Mesodermal cell (in vitro differentiated cells): ENCODE measurements at regions not wholly inside any gene's neighbourhood (a gene's known extent, or its start where the extent isn't known, plus 50 kb on each side); places are given as distances from the start of the nearest gene placed in this dataset.

Source experiments
- H3K27ac ChIP-seq: 2 replicates; pipeline ENCODE4 v1.7.0; 2013; ENCODE audit warnings: mild to moderate bottlenecking, low read depth, low read length, moderate library complexity; ENCODE audit not compliant: severe bottlenecking
- H3K36me3 ChIP-seq: 2 replicates; pipeline ENCODE4 v1.7.1; 2013; ENCODE audit warnings: mild to moderate bottlenecking, low read length, moderate library complexity; ENCODE audit not compliant: control insufficient read depth, insufficient read depth
- H3K4me1 ChIP-seq: one replicate; pipeline ENCODE4 v1.7.1; 2013; ENCODE audit warnings: mild to moderate bottlenecking, low read length; ENCODE audit not compliant: insufficient read depth, control insufficient read depth, poor library complexity, severe bottlenecking
- H3K4me3 ChIP-seq: 2 replicates; pipeline ENCODE4 v1.7.0; 2013; ENCODE audit warnings: low read length, control low read depth, mild to moderate bottlenecking; ENCODE audit not compliant: insufficient read depth, poor library complexity, severe bottlenecking; ENCODE audit errors: extremely low read depth
- H3K9me3 ChIP-seq: 2 replicates; pipeline ENCODE4 v1.7.1; 2013; ENCODE audit warnings: mild to moderate bottlenecking, low read length, moderate library complexity; ENCODE audit not compliant: control insufficient read depth
- WGBS, 2 experiments: methylation state at CpG; one replicate each; pipeline ENCODE4 v1.1.5; 2013; ENCODE audit warnings: missing lambda C conversion rate in 2 of 2; ENCODE audit not compliant: insufficient coverage in 2 of 2; 5-methylcytosine and 5-hydroxymethylcytosine counted together

DNA sequence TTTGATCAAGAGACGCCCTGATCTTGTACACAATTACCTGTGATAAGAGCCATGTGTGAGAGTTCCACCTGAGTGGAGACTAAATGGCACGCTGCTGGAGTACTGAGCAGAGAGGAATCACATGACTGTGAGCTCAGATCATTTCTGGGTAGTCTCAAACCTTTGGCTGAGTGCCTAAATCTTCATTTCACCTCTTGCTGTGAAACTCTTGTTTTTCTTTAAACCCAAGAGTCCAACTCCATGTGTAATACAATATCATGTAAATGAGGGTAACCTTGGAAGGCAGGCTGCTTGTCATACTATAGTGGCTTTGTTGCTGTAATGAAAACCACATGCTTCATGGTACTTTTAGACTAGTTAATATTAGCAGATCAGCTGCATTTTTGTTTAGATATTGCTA is 156.9 kb downstream of the CAND1 start:
- Histone ChIP-seq H3K4me3 (no peak overlapping the region), H3K27ac (no peak overlapping the region), H3K36me3 (no peaks in the 10 kb centered on the region), H3K4me1 (no peaks in the 10 kb centered on the region), H3K9me3 (no peaks in the 10 kb centered on the region)
- 100% methylated on average over 2 of the region's 2 CpGs for WGBS, 2 experiments

DNA sequence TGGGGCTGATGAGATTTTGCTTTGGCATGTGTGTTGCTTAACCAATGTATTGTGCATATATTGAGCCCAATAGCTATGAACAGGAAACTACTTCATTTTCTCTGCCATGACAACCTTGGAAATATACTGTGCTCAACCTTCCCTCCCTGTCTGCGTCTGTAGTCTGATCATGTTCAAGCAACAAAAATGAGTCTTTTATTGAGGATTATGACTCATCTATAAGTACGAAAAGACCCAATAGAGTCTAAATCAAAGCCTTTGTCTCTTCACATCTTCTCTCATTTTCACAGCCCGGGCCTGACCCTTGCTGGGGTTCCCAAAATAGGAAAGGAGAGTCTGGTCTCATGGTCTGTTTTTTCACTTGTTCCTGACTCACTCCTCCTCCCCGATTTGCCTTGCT is 158.2 kb downstream of the CAND1 start:
- no CpG with 5 or more reads among the region's 4 CpGs for WGBS, 2 experiments
- H3K27ac ChIP-seq, result no peak overlapping the region
- H3K4me1 ChIP-seq, result no peaks in the 10 kb centered on the region
- H3K4me3 ChIP-seq, result no peak overlapping the region
- no peaks in the 10 kb centered on the region for H3K9me3 ChIP-seq
- H3K36me3 ChIP-seq, result no peaks in the 10 kb centered on the region

DNA sequence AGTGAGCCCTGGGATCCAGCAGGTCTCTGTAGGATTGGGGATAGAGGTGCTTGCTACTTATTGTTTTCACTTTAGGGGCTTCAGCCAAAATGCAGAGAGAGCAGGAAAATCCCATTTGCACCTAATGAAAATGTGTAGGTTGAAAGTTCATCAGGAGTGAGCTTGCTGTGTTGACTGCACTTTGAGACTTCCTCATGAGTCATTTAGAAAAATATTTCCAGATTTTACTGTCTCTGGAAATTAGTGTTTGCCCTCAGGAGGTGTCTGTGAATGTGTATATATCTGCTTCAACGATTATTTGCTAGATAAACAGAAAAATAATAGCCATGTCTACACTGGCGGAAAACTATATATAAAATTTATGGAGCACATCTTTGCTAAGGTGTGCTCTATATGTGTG is 159.3 kb downstream of the CAND1 start:
- H3K4me3 ChIP-seq, result no peak overlapping the region
- WGBS, 2 experiments, result no CpG with 5 or more reads among the region's 2 CpGs
- H3K4me1 ChIP-seq, result no peaks in the 10 kb centered on the region
- H3K27ac ChIP-seq, result no peak overlapping the region
- no peaks in the 10 kb centered on the region for H3K36me3 ChIP-seq
- H3K9me3 ChIP-seq, result no peaks in the 10 kb centered on the region

DNA sequence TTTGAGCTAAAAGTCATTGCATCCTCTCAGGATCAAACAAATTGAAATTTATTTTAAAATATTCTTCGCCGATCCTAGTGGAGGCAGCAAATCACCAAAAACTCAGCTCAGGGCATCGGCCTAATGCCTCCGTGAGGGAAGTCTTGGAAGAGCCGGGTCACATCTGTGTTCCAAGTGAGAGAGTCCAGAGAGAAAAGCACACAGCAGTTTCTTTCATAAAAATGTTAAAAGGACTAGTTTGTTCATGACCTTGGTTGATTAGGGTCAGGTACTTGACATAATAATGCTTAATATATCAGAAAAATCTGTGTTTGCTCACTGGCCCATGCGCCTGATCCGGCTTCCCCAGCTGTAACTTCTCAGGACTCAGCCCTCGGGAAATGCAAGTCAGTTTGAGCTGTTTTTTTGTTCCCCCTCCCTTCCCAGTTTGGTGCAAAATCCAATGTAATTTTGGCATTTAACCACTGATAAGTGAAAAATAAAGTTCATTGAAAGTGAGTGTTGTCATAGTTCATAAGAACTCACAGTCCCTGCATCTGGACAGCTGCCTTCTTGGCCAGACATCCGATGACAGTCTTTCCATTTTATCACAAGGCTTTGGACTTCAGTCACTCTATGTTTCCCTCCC is 161.7 kb downstream of the CAND1 start:
- no peak overlapping the region for H3K4me3 ChIP-seq

DNA sequence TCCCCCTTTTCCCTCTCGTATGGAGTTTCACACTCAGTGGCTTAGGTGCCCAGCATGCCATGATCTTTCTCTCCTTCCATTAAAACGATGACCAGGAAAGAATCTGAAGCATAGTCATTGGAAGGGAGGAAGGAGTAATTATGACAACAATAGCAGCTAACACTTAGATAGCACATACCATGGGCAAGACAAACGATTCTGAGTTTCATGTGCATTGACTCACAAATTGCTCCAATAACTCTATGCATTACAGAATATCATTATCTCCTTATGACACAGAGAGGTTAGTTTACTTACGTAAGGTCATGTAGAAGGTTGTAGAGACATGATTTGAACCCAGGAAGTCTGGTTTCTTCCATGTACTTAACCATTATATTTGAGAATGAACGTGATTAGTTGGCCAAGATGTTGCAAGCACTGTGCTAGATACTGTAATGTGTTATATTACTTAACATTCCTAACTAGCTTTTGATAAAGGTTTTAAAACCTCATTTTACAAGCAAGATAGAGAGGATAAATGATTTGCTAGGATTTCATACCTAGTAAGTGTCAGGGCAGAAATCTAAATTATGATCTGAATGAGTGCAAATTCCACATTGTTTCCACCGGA is 162.4 kb downstream of the CAND1 start:
- Histone ChIP-seq H3K4me3 (no peak overlapping the region), H3K36me3 (no peaks in the 10 kb centered on the region), H3K27ac (no peak overlapping the region), H3K9me3 (no peaks in the 10 kb centered on the region), H3K4me1 (peaks cover 9% of the 10 kb centered on the region)
- whole genome bisulfite sequencing, 2 experiments, result 52% methylated on average over 4 of the region's 6 CpGs; no CpG with 5 or more reads in 1 of the 2 experiments

More for the DNA sequence above, 161.7 kb downstream of the CAND1 start:
- H3K27ac ChIP-seq, result no peak overlapping the region
- no peaks in the 10 kb centered on the region for H3K9me3 ChIP-seq
- no peaks in the 10 kb centered on the region for H3K36me3 ChIP-seq
- WGBS, 2 experiments, result 87 to 93% methylated on average over 9 of the region's 9 CpGs
- H3K4me1 ChIP-seq, result peaks cover 9% of the 10 kb centered on the region

DNA sequence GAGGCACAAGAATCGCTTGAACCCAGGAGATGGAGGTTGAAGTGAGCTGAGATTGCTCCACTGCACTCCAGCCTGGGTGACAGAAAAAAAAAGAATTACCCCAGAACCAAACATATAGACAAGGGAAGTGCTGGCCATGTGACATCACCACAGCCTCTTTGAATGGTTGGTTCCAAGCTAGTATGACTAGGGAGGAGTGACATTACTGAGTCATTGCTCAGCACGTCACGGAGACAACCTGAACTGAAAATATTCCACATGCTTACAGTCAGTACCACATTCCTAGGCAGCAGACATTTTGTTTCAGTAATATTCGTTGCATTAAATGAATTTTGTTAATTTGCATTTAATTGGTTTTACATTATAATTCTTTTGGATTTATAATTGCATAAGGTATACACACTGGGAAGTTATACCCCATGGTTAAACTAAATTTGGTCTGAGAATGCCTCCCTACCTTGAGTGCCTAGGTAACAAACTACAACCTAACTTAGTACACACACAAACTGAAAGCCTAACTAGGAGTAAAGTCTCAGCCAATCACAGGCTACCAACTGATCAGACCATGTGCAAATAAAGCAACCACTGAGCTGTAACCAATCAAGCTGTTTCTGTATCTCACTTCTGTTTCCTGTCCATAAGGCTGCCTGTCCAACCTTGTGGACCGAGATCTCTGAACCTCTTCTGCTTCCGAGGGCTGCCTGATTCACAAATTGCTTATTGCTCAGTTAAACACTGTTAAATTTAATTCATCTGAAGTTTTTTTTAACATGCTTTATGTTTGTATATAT is 164.4 kb downstream of the CAND1 start:
- Histone ChIP-seq H3K36me3 (no peaks in the 10 kb centered on the region), H3K27ac (no peak overlapping the region), H3K4me1 (peaks cover 9% of the 10 kb centered on the region), H3K9me3 (no peaks in the 10 kb centered on the region), H3K4me3 (no peak overlapping the region)
- WGBS, 2 experiments, result 81% methylated on average over 3 of the region's 6 CpGs; no CpG with 5 or more reads in 1 of the 2 experiments

DNA sequence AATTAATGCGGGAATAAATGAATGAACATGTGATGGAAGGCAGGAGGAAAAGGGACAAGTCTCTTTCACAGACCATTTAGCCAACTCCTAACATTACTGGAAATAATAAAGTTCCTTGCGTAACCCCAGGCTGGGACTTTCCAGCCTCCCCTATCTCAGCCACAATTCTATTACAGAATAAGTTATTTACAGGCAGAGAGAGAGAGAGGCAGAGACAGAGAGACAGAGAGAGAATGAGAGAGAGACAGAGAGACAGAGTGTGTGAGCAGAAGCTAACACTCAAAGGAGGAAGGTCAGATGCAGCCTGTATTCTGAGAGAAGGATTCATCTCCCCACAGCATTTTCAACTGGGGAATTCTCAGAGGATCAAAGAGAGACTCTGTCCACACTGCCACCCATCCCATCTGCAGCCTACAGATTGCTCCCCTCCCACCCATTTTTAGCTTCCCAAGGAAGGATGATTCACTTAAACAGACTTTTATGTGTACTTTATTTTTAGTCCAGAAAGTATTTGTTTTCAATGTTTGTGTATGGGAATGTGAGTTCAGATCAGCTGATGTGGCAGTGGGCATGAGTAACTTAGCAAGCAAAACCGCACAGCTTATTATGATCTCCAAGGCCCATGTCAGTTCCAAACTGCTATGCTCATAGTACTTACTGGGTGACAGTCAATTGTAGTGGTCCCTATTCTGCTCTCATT is 165.7 kb downstream of the CAND1 start:
- peaks cover 9% of the 10 kb centered on the region for H3K4me1 ChIP-seq
- no peaks in the 10 kb centered on the region for H3K36me3 ChIP-seq
- no peaks in the 10 kb centered on the region for H3K9me3 ChIP-seq
- no peak overlapping the region for H3K4me3 ChIP-seq
- WGBS, 2 experiments, result 80 to 100% methylated on average over 1 of the region's 3 CpGs
- no peak overlapping the region for H3K27ac ChIP-seq

DNA sequence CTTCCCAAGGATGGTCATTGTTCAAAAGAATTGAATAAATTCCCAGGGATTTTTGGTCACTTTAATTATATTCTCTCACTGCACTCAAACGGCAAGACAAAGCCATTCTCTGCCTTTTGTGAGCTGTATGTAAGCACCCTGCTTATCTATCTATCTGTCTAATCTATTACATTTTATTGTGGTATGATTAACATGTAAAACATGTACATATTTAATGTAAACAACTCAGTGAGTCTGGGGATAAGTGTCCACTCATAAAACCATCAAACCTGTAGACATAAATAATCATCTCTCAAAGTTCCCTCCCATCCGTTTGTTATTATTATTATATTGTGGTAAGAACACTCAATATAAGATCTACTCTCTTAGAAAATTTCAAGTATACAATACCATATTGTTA is 167.1 kb downstream of the CAND1 start:
- H3K27ac ChIP-seq, result no peak overlapping the region
- H3K4me1 ChIP-seq, result peaks cover 9% of the 10 kb centered on the region
- WGBS, 2 experiments, result no CpG with 5 or more reads among the region's 2 CpGs
- H3K4me3 ChIP-seq, result no peak overlapping the region
- no peaks in the 10 kb centered on the region for H3K36me3 ChIP-seq
- H3K9me3 ChIP-seq, result no peaks in the 10 kb centered on the region

DNA sequence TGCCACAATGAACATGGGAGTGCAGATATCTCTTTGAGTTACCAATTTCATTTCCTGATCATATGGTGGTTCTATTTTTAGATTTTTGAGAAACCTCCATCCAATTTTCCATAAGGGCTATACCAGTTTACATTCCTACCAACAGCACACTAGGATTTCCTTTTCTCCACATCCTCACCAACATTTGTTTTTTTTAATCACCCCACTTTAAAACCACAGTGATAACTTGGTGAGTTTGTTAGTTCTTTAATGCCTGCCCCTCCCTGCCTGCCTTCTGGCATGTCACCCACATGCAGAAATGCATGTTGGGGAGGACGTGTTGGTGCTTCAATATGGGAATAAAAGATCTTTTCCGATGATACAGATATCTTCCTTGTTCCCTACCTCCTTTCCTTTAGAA is 167.9 kb downstream of the CAND1 start:
- Histone ChIP-seq H3K36me3 (no peaks in the 10 kb centered on the region), H3K9me3 (no peaks in the 10 kb centered on the region), H3K4me3 (no peak overlapping the region), H3K27ac (no peak overlapping the region), H3K4me1 (peaks cover 9% of the 10 kb centered on the region)
- no CpG with 5 or more reads among the region's 2 CpGs for WGBS, 2 experiments

DNA sequence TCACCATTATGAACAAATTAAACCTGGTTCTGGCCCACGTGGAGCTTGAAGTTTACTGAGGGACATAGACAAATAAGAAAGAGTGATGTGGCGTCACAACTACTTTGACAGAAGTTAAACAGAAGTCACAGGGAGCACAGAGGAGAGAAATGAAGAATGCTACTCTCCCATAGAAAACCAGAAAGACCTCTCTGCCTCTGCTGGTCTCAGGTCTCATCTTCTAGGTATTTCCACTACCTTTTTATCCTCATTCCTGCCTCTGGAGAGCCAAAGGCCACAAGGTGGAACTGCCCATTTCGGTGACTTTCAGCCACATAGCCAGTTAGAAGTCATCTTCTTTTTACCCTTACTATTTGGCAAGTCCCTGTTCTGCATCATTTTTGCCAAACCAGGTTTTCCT is 170.5 kb downstream of the CAND1 start:
- no peak overlapping the region for H3K27ac ChIP-seq

More for the DNA sequence above, 170.5 kb downstream of the CAND1 start:
- H3K4me3 ChIP-seq, result no peak overlapping the region
- H3K36me3 ChIP-seq, result no peaks in the 10 kb centered on the region
- H3K4me1 ChIP-seq, result peaks cover 2% of the 10 kb centered on the region
- 92 to 100% methylated on average over 2 of the region's 3 CpGs for WGBS, 2 experiments
- H3K9me3 ChIP-seq, result no peaks in the 10 kb centered on the region
